C4-2B (cell line): ENCODE measurements at regions not wholly inside any gene's neighbourhood (a gene's known extent, or its start where the extent isn't known, plus 50 kb on each side); places are given as distances from the start of the nearest gene placed in this dataset.

ENCODE experiments used
- H3K27ac ChIP-seq: fragments of 450-650 bp; 2 replicates; pipeline ENCODE4 v1.5.1; 2017
- CTCF ChIP-seq: fragments of 450-650 bp; conservative IDR thresholded peaks from 2 replicates; pipeline ENCODE4 v1.5.1; 2017; ENCODE audit warnings: mild to moderate bottlenecking
- ZFX ChIP-seq: fragments of 450-650 bp; IDR thresholded peaks from 2 replicates; pipeline ENCODE4 v1.6.1; 2017

- TF ChIP-seq CTCF (no peak), ZFX (no peak)
- H3K27ac ChIP-seq, result no peak overlapping the region
Observed at GRCh38 chr9:115202181-115202580, 84.2 kb upstream of the TNC start.

- TF ChIP-seq ZFX (no peak), CTCF (no peak)
- no peak overlapping the region for H3K27ac ChIP-seq
Observed at GRCh38 chr9:115202960-115203751, 85.2 kb upstream of the TNC start.

- H3K27ac ChIP-seq, result no peak overlapping the region
Observed at GRCh38 chr9:115204904-115205453, 87.0 kb upstream of the TNC start.

GRCh38 chr9:115207003-115207836 is 89.3 kb upstream of the TNC start:
- TF ChIP-seq CTCF, result no peak
- H3K27ac ChIP-seq, result no peak overlapping the region

More at GRCh38 chr9:115204904-115205453, 87.0 kb upstream of the TNC start:
- TF ChIP-seq ZFX (no peak), CTCF (no peak)

GRCh38 chr9:115208501-115208900 is 90.5 kb upstream of the TNC start:
- no peak overlapping the region for H3K27ac ChIP-seq
- TF ChIP-seq ZFX (no peak), CTCF (no peak)

GRCh38 chr9:115209601-115210306 is 91.8 kb upstream of the TNC start:
- TF ChIP-seq ZFX (no peak), CTCF (no peak)
- no peak overlapping the region for H3K27ac ChIP-seq
